Urinary bladder (tissue), 3 donors: ENCODE measurements at regions not wholly inside any gene's neighbourhood (a gene's known extent, or its start where the extent isn't known, plus 50 kb on each side); places are given as distances from the start of the nearest gene placed in this dataset.
"Not testable (repeated sequence)": the region's sequence is repeated elsewhere in the genome, so short reads cannot be mapped to it uniquely, and the experiment has no call there.

ENCODE experiments used
- DNase-seq: peaks from one replicate; pipeline ENCODE4 v3.0.0-alpha.2; 2015; ENCODE audit errors: extremely low spot score
- H3K27ac ChIP-seq: one replicate; pipeline ENCODE4 v1.5.1; 2013; ENCODE audit warnings: low read depth, mild to moderate bottlenecking, moderate library complexity
- H3K36me3 ChIP-seq: one replicate; pipeline ENCODE4 v1.6.1; 2013; ENCODE audit warnings: mild to moderate bottlenecking, moderate library complexity; ENCODE audit not compliant: insufficient read depth
- H3K4me1 ChIP-seq: one replicate; pipeline ENCODE4 v1.6.1; 2013; ENCODE audit warnings: mild to moderate bottlenecking, moderate library complexity; ENCODE audit not compliant: insufficient read depth
- H3K4me3 ChIP-seq: one replicate; pipeline ENCODE4 v1.5.1; 2013; ENCODE audit warnings: low read depth, low read length
- WGBS: extraction: QIAGEN DNeasy Blood & Tissue Kit; methylation state at CpG from one replicate; pipeline ENCODE4 v1.1.7; 2013; 5-methylcytosine and 5-hydroxymethylcytosine counted together
- donor health status: healthy with polysubstance abuse.
- donor health status: healthy.

GRCh38 chr5:42877431-42877830, 65.7 kb upstream of the SELENOP start:
- DNase-seq: no peak
- H3K27ac ChIP-seq: no peak overlapping the region
- no peak overlapping the region for H3K4me3 ChIP-seq
- no peaks in the 10 kb centered on the region for H3K36me3 ChIP-seq
- 85% methylated on average over 2 of the region's 2 CpGs for WGBS
- no peaks in the 10 kb centered on the region for H3K4me1 ChIP-seq

- no peaks in the 10 kb centered on the region for H3K36me3 ChIP-seq
- no peak for DNase-seq
- H3K27ac ChIP-seq: no peak overlapping the region
- 50% methylated on average over 4 of the region's 4 CpGs for WGBS
- no peaks in the 10 kb centered on the region for H3K4me1 ChIP-seq
- H3K4me3 ChIP-seq: peak overlapping the region; percentile 12
These were observed 64.7 kb upstream of the SELENOP start for GRCh38 chr5:42876375-42876844.

- Histone ChIP-seq H3K4me1 (no peaks in the 10 kb centered on the region), H3K27ac (no peak overlapping the region), H3K36me3 (no peaks in the 10 kb centered on the region), H3K4me3 (no peak overlapping the region)
- DNase-seq: no peak
- WGBS: 69% methylated on average over 1 of the region's 1 CpG
These were observed 64.2 kb upstream of the SELENOP start for GRCh38 chr5:42875785-42876374.

- no peak overlapping the region for H3K4me3 ChIP-seq
- no peak overlapping the region for H3K27ac ChIP-seq
- no peaks in the 10 kb centered on the region for H3K4me1 ChIP-seq
- H3K36me3 ChIP-seq: no peaks in the 10 kb centered on the region
- no peak for DNase-seq
These were observed 63.5 kb upstream of the SELENOP start for GRCh38 chr5:42875211-42875610.

- Histone ChIP-seq H3K4me3 (no peak overlapping the region), H3K36me3 (no peaks in the 10 kb centered on the region), H3K27ac (no peak overlapping the region), H3K4me1 (no peaks in the 10 kb centered on the region)
- WGBS: 79% methylated on average over 2 of the region's 2 CpGs
- no peak for DNase-seq
These were observed 63.0 kb upstream of the SELENOP start for GRCh38 chr5:42874621-42875198.

GRCh38 chr5:42872865-42873264, 61.2 kb upstream of the SELENOP start:
- Histone ChIP-seq H3K4me3 (no peak overlapping the region), H3K27ac (no peak overlapping the region), H3K36me3 (no peaks in the 10 kb centered on the region), H3K4me1 (no peaks in the 10 kb centered on the region)
- WGBS: 89% methylated on average over 3 of the region's 3 CpGs
- no peak for DNase-seq

GRCh38 chr5:42870882-42871418, 59.3 kb upstream of the SELENOP start:
- Histone ChIP-seq H3K27ac (no peak overlapping the region), H3K4me3 (no peak overlapping the region), H3K36me3 (no peaks in the 10 kb centered on the region), H3K4me1 (no peaks in the 10 kb centered on the region)
- DNase-seq: no peak
- 65% methylated on average over 4 of the region's 4 CpGs for WGBS

- H3K4me1 ChIP-seq, H3K4me3 ChIP-seq, DNase-seq, H3K27ac ChIP-seq, H3K36me3 ChIP-seq: not testable (repeated sequence)
- 93% methylated on average over 5 of the region's 5 CpGs for WGBS
These were observed 56.7 kb upstream of the SELENOP start for GRCh38 chr5:42868417-42868816.

- WGBS: 93% methylated on average over 3 of the region's 3 CpGs
- not testable (repeated sequence) for H3K4me1 ChIP-seq, DNase-seq, H3K4me3 ChIP-seq, H3K36me3 ChIP-seq, H3K27ac ChIP-seq
These were observed 53.1 kb upstream of the SELENOP start for GRCh38 chr5:42864749-42865148.
